ENCODE measurements at regions not wholly inside any gene's neighbourhood (a gene's known extent, or its start where the extent isn't known, plus 50 kb on each side); places are given as distances from the start of the nearest gene placed in this dataset.

GRCh38 chr17:34511931-34512330 is 67.5 kb upstream of the TMEM132E start:
- DNase-seq (ENCODE audit: low read depth): no peak
- no peak overlapping the region for H3K4me3 ChIP-seq (ENCODE audit: control insufficient read depth, low read depth, low read length)
- no peak for TF ChIP-seq CTCF (IDR thresholded peaks at IDR 0.05; ENCODE audit: control insufficient read depth, insufficient read depth, low read depth, low read length, missing control alignments)

- TF ChIP-seq CTCF (IDR thresholded peaks at IDR 0.05; ENCODE audit: control insufficient read depth, insufficient read depth, low read depth, low read length, missing control alignments): no peak
- H3K4me3 ChIP-seq (ENCODE audit: control insufficient read depth, low read depth, low read length): no peak overlapping the region
- DNase-seq (ENCODE audit: low read depth): no peak
Measured at GRCh38 chr17:34511265-34511664, 68.1 kb upstream of the TMEM132E start.

GRCh38 chr17:34504814-34505484 is 74.4 kb upstream of the TMEM132E start:
- no peak for TF ChIP-seq CTCF (IDR thresholded peaks at IDR 0.05; ENCODE audit: control insufficient read depth, insufficient read depth, low read depth, low read length, missing control alignments)
- DNase-seq (ENCODE audit: low read depth): no peak
- no peak overlapping the region for H3K4me3 ChIP-seq (ENCODE audit: control insufficient read depth, low read depth, low read length)

- no peak for DNase-seq (ENCODE audit: low read depth)
- TF ChIP-seq CTCF (IDR thresholded peaks at IDR 0.05; ENCODE audit: control insufficient read depth, insufficient read depth, low read depth, low read length, missing control alignments): no peak
- no peak overlapping the region for H3K4me3 ChIP-seq (ENCODE audit: control insufficient read depth, low read depth, low read length)
Measured at GRCh38 chr17:34503528-34504195, 75.7 kb upstream of the TMEM132E start.

GRCh38 chr17:34502426-34502825 is 77.0 kb upstream of the TMEM132E start:
- TF ChIP-seq CTCF (IDR thresholded peaks at IDR 0.05; ENCODE audit: control insufficient read depth, insufficient read depth, low read depth, low read length, missing control alignments): no peak

GRCh38 chr17:34499576-34499975 is 79.8 kb upstream of the TMEM132E start:
- TF ChIP-seq CTCF (IDR thresholded peaks at IDR 0.05; ENCODE audit: control insufficient read depth, insufficient read depth, low read depth, low read length, missing control alignments): no peak
- no peak overlapping the region for H3K4me3 ChIP-seq (ENCODE audit: control insufficient read depth, low read depth, low read length)
- no peak for DNase-seq (ENCODE audit: low read depth)

More at GRCh38 chr17:34502426-34502825, 77.0 kb upstream of the TMEM132E start:
- no peak overlapping the region for H3K4me3 ChIP-seq (ENCODE audit: control insufficient read depth, low read depth, low read length)
- DNase-seq (ENCODE audit: low read depth): no peak

All from AG09309 (cell line).